Erythroblast (primary cell): ENCODE measurements at regions not wholly inside any gene's neighbourhood (a gene's known extent, or its start where the extent isn't known, plus 50 kb on each side); places are given as distances from the start of the nearest gene placed in this dataset.

ENCODE experiments used
- DNase-seq, 2 experiments: peaks; one replicate each; lab custom pipeline; 2025; lab: John Stamatoyannopoulos, UW
- GATA1 ChIP-seq: IDR thresholded peaks from 2 replicates; pipeline ENCODE4 v1.6.1; 2011; ENCODE audit warnings: low read depth, mild to moderate bottlenecking, control low read depth, low read length, moderate library complexity
- POLR2A ChIP-seq: IDR thresholded peaks from 2 replicates; pipeline ENCODE4 v1.6.1; 2011; ENCODE audit warnings: mild to moderate bottlenecking, low read length

DNA sequence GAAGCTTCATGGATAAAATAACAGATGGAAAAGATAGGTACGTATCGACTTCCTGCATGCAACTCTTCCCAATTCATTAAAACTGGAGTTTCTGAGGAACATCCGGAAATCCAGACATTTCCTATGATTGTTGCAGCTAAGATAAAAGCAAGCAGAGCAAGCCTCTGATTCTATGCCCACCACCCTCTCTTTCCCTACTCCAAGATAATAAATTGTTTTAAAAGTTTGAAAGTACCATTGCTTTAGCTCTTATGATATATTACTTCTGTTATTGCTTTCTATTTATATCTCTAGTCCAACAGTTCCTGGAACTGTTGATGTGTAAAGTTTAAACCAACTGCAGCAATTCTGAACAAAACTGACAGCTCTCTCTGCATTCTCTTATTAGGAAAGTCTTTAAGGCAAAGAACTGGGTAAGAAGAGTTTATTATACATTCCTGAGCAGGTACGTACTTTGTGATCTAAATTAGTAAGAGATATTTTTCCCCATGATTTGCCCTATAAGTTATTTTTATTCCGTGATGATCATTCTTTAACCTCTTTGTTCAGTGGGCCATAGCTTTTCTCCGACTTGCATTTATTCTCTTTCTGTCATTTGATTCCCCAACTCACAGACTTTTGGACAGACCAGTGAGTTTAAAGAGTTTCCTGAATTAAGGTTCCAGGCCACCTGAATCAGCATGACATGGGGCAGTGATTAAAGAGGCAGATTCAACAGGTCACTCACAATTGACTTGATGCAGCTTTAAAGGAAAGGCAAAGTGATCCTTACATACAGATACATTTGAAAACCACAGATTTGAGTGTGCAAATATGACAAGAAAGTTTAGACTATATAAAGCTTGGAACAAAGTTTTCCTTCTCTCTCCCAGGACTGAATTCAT lies 94.2 kb upstream of the THRB start:
- no peak for TF ChIP-seq GATA1
- TF ChIP-seq POLR2A: no peak
- DNase-seq: no peak

DNA sequence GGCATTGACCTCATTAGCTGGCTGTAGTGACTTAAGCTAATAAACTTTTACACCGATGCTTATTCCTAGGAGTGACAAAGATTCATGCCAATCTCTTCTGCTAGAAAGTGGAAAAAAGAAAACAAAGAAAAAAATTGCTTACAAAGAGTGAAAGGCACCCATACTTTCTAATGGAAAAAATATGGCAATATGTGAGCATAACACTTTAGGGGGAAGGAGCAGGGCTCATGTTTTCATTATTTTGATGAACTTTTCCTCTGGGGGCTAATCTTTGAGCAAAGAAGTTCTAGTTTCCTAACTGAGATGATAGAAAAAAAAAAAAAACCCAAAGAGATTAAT lies 94.8 kb upstream of the THRB start:
- TF ChIP-seq POLR2A (no peak), GATA1 (no peak)
- DNase-seq: no peak

DNA sequence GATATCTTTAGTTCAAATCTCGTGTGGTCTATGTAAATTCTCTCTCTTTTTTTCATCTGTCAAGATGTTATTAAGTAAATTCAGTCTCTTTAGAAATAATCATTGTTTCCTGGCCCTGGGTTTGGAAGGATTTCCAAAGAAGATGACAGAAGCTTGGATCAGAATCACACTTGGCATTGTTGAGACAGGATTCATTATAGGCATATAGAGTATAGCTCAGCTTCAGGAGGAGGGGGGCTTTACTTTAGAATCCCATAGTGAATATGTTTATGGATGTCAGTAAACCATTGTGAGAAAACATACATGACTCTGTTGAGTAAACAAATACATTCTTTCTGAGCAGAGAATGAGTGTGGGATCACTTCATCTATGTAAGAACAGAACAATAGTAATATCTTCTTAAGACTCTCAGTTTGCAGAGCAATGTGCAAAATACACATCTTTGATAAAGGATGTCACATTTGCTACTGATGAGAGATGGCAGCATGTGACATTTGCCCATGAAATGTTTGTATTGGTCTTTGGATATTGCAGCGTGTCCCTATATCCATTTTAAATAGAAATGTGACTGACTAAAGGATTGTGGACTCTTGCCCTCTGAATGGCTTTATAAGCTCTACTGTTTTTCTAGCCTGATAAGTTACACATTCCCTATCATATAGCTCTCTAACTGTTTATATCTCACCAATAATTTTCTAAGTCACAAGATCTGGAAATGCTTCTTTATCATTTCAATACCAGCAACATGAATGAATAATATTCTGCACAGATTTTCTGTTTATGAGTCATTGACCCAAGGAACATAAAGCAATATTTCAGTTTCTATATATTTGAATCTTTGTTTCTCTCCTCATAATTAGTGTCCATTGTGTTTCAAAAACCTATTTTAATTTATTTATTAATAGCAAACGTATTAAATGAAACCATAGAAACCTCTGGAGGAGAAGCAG lies 95.6 kb upstream of the THRB start:
- DNase-seq: no peak
- TF ChIP-seq GATA1: no peak
- TF ChIP-seq POLR2A: no peak

DNA sequence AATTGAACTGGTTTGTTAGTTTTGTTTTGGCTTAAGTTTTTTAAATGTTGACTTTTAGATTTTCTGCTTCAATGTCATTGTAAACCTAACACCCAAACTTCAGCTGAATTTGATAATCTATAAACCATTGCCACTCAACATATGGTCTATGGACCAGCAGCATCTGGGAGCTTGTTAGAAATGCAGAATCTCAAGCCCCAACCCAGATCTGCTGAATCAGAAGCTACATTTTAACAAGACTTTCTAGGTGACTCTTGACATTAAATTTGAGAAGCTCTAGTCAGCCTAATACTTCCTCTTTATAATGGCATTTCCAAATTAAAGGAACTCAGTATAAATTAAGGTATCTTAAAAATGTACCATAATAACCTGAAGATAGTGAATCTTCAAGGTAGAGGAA lies 96.5 kb upstream of the THRB start:
- TF ChIP-seq GATA1 (no peak), POLR2A (no peak)
- DNase-seq: no peak

DNA sequence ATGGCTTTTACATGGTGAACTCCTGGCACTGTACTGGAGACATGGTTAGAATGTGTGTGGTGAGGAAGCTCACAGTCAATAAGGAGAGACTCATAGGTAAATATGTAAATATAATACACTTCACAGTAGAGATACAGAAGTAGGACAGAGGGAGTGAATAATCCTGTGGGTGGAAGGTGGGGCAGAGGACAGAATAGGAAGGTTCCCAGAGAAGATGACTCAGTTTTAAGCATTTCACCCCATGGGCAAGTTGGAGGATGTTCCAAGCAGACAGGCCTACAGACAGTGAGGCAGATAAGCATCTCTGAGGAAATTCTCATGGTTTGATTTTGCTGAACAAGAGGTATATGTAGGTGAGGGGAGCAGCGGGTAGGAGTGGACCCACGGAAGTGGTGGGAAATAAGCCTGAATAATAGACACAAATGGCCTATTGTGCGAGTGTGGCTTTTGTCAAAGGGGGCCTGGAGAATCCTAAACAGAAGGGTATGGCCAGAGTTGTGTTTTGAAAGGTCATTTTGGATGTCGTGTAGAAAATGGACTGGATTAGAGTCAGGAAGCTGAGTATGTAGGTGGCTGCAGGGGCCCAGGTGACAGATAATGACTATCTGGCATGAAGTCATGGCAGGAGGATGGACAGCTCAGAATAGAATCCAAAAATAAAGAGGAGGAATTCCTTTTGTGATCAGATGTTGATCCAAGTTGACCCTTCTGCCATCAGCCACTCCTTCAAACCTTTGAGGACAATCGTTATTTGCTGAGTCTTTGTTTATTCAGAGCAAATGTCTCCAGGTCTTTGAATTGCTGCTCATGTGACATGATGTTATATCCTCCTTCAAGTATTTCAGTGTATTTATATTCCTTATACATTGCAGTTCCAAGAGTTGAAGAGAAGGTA lies 97.3 kb upstream of the THRB start:
- no peak for DNase-seq
- TF ChIP-seq POLR2A: no peak
- TF ChIP-seq GATA1: no peak

DNA sequence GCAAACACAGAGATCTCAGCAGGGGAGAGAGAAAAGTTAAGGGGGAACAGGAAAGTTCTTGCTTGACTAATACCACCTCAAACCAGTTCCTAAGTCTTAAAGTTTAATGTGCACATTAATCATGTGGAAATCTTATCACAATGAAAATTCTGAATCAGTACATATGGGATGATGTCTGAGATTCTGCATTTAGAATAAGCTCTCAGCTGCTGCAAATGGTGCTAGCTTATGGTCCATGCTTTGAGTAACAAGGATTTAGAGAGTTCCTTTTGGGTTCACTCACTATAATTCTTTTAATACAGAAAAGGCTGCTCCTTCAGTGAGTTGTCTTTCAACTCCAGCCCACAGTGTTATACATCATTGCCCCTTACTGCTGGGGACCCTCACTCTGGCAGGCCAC lies 99.5 kb upstream of the THRB start:
- TF ChIP-seq GATA1 (no peak), POLR2A (no peak)
- no peak for DNase-seq

DNA sequence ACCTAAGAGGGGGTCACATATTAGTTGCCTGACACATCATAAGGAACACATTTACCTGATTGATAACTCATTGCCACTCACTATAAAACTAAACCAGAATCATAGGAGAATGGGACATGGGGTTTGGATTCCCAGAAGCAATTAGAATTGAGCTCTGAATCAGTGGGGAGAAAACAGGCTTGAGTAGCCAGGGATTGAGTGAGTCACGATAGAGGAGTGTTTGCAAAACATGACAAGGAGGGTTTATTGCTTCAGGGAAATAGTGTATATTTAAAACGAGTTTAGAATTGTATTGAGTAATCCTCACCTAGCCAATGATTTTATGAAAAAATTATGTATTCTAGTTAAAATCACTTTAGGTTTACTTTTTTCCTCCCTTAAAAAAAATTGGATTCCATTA lies 101.1 kb upstream of the THRB start:
- TF ChIP-seq POLR2A: no peak
- TF ChIP-seq GATA1: no peak
- DNase-seq: no peak

DNA sequence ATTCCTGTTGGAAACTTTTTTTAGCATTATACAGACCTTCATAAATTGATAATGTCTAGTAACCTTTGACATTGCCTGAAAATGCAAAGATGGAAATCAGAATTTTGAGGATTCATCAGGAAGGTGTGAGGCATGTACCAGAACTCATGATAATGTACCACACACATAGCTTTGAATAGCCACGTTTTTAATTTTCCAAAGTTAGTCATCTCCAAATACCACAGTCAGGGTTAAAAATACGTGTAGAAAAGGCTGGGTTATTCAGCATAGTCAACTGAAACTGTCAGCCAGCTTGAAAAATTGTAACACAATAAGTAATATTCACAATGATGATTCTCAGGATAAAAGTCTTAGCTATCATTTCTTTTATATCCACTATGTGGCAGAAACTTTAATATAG lies 102.0 kb upstream of the THRB start:
- TF ChIP-seq POLR2A: no peak

DNA sequence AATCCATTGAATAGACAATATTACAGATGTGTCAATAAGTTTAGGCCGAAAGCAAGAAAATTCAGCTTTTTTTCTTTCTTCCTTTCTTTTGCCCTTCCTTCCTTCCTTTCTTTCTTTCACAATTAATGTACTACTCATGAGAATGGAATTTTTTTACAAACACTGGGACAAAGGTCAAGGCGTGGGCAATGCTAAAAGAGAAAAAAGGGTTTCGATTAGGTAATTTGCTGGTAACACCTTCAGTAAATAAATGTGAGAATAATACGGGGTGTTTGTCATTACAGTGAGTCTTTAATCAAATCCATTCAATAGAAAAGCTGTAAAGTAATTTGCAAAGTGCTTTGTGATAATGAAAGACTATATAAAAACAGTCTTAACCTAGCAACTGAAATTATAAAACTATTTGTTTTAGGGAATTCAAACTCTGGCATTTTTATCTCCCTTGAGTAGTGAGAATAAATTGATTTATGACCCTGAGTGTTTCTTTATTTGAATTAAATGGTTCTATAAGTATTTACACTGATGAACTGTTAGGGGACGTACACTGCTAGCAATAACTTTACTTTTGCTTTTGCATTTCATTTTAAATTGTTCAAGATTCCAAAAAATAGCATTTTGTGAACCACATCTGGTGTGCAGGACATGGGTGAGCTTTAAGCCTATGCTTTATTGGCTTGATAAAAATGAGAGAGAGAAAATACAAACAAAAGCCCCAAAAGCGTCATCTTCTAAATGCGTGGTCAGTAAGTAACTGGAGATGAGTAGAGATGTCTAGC lies 104.2 kb upstream of the THRB start:
- TF ChIP-seq POLR2A (no peak), GATA1 (no peak)
- DNase-seq: no peak

More for the DNA sequence above, 102.0 kb upstream of the THRB start:
- no peak for DNase-seq

DNA sequence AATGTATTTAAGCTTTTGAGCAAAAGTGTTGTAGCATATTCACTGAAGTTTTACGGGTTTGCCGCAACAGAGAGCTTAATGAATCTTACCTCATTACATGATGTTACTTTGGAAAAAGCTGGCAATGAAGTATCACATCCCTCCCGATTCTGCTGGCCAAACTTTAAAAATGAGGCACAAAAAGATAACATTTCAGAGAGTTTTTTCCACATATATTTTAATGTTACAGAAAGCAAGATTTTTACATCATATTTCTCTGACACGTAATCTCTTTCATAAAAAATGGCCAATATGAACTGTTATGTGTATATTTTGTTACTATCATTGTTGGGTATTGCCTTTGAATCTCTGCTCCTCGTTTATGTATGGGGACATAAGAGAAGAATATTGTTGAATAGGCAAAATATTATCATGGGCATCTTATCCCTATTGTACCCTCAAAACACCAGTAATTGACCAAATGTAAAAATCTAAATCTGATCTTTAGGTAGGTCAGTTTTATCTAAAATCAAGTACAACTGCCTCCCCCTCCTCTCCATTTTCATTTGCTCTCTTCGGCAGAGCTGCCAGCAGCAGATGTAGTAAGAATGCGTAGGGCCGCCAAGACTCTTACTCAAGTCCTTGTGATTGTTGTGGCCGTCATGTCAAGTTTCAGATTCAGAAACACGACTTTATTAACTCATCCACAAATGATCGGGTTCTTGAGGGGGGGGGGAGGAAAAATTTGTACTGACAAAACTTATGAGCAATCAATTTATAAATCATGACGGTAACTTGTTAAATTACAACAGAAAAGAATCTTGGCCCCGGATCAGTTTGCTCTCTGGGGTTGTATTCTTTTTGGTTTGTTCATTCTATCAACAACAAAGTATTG lies 106.7 kb upstream of the THRB start:
- DNase-seq: no peak
- TF ChIP-seq GATA1 (no peak), POLR2A (no peak)

DNA sequence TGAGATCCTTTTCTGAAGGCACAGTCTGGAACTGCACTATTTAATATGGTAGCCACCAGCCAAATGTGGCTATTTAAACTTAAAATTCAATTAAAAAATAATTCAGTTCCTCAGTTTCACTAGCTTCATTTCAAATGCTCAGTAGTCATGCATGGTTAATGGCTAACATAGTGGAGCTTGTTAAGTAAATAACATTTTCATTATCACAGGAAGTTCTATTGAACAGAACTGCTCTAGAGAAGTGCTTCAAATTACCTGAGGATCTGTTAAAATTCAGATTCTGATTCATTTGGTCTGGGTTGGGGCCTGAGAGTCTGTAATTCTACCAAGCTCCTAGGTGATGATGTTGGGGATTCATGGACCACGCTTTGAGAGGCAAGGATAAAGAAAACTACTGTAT lies 109.6 kb upstream of the THRB start:
- TF ChIP-seq POLR2A: no peak
- TF ChIP-seq GATA1: no peak
- no peak for DNase-seq

DNA sequence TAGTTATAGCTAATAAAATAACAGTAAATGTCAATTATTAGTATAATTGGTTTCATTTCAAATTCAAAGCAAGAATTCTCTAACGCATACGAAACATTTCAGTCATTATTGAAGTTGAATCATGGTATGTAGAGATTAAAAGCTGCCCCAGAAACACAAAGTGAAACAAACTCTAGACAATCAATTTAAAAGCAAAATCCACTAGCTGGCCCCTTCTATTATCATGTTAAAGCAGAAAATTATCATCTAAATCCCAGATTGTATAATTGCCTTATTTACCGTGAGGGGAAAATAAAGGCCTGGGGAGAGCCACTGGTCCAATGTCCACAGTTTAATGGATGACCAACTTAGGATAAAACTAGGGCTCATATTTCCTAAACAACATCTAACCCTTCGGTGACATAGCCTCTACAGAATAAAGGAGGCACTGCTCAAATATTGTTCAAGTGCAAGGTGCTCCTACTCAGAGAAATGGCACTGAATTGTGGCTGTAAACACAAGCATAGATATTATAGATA lies 110.9 kb upstream of the THRB start:
- TF ChIP-seq POLR2A: no peak
- no peak for TF ChIP-seq GATA1

DNA sequence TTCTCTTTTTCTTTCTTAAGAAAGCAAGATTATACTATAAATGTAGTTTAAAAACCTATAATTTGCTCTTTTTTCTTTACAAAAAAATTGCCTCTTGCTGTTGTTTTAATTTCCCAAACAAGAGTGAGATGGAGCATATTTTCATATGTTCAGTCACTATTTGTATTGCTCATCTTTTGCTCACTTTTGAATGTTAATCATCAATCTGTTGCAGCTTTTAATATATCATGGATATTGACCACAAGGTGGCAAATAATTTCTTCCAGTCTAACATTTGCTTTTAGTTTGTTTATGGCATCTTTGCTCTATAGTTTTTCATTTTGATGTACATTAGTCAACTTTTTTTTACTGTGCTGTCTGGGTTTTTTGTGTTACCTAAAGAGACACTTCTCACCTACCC lies 112.6 kb upstream of the THRB start:
- no peak for TF ChIP-seq POLR2A
- no peak for TF ChIP-seq GATA1
- no peak for DNase-seq

More for the DNA sequence above, 110.9 kb upstream of the THRB start:
- DNase-seq: no peak
